Aorta (tissue), 5 donors: ENCODE measurements at regions not wholly inside any gene's neighbourhood (a gene's known extent, or its start where the extent isn't known, plus 50 kb on each side); places are given as distances from the start of the nearest gene placed in this dataset.
A peak's percentile ranks its signal among the peaks of the same experiment; 100 is the strongest.

ENCODE experiments used
- ATAC-seq: fragments of 200-7000 bp; cut with Tn5 transposase; one replicate; pipeline ENCODE4 v1.9.1; 2022; ENCODE audit warnings: moderate library complexity; ENCODE audit not compliant: low FRiP score
- DNase-seq, 2 donors: peaks; one replicate each; pipeline ENCODE4 v3.0.0-alpha.2; 2020
- H3K27ac ChIP-seq, 2 donors: one replicate each; pipeline ENCODE4 v1.5.1; 2013; ENCODE audit warnings: low read length in 2 of 2, mild to moderate bottlenecking in 2 of 2, moderate library complexity in 2 of 2, control low read depth in 1 of 2, inconsistent platforms in 1 of 2, low read depth in 1 of 2
- H3K27me3 ChIP-seq, 2 donors: one replicate each; pipeline ENCODE4 v1.6.1; 2013; ENCODE audit warnings: control low read depth in 1 of 2, low read length in 1 of 2, mild to moderate bottlenecking in 1 of 2, moderate library complexity in 1 of 2; ENCODE audit not compliant: insufficient read depth in 2 of 2, control insufficient read depth in 1 of 2
- H3K36me3 ChIP-seq, 2 donors: one replicate each; pipeline ENCODE4 v1.6.1; 2013; ENCODE audit warnings: control low read depth in 1 of 2, low read length in 1 of 2, mild to moderate bottlenecking in 1 of 2; ENCODE audit not compliant: insufficient read depth in 2 of 2, control insufficient read depth in 1 of 2
- H3K4me1 ChIP-seq, 2 donors: one replicate each; pipeline ENCODE4 v1.6.1; 2013; ENCODE audit warnings: low read length in 2 of 2, control low read depth in 1 of 2, mild to moderate bottlenecking in 1 of 2, moderate library complexity in 1 of 2; ENCODE audit not compliant: insufficient read depth in 2 of 2, control insufficient read depth in 1 of 2
- H3K4me3 ChIP-seq, 2 donors: one replicate each; pipeline ENCODE4 v1.5.1; 2013; ENCODE audit warnings: low read length in 2 of 2, control low read depth in 1 of 2, mild to moderate bottlenecking in 1 of 2
- H3K9me3 ChIP-seq: one replicate; pipeline ENCODE4 v1.6.1; 2013; ENCODE audit warnings: mild to moderate bottlenecking, low read length; ENCODE audit not compliant: control insufficient read depth
- WGBS, 2 donors: extraction: QIAGEN DNeasy Blood & Tissue Kit; methylation state at CpG; one replicate each; pipeline ENCODE4 v1.1.7; 2013; 5-methylcytosine and 5-hydroxymethylcytosine counted together
- intact Hi-C, 2 donors: fragments of 100-400 bp; cut with DNase I; formaldehyde crosslinking; loops; one replicate each; pipeline versions ENCODE4 v1.14.2 to v1.15.0; 2022
- donor health status: healthy with polysubstance abuse.
- donor health status: Bipolar disorder and iron deficiency.
- donor health status: DM: no; HTN: no; CAD: no.
- donor health status: DM: no; HTN: no; CAD: no.
- donor health status: DM: yes; HTN: yes; CAD: no.

- no peak for DNase-seq
- Histone ChIP-seq H3K4me3 (no peak overlapping the region), H3K27ac (no peak overlapping the region), H3K27me3 (no peaks in the 10 kb centered on the region), H3K4me1 (no peaks in the 10 kb centered on the region), H3K36me3 (no peaks in the 10 kb centered on the region), H3K9me3 (peaks cover 2% of the 10 kb centered on the region)
- intact Hi-C loops, result loop anchor here in 1 of 2 donors (10.0 kb wide), 1 partner anchor 192 kb away; no protein-coding TSS in a partner anchor
- ATAC-seq, result no peak
- 92 to 96% methylated on average over 16 of the region's 16 CpGs for WGBS, 2 donors
These were observed 253.5 kb downstream of the ACKR3 start for GRCh38 chr2:236823041-236823629.

DNA sequence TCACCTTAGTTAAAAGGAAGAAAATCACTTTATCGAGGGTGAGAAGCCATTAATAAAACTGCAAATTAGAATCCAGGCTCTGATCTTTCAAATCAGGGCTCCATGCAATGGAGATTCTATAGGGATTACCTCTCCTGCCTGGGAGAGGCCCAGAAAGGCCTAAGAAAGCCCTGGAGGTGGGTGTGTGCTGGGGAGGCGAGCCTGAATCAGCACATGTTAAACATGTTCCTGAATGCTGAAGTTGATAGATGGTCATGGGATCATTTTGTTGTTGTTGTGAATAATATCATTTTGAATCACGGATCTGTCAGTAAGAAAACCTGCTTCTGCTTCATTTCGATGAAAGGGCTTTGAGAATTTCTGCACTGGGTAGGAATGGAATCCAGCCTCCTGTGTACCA is 254.3 kb downstream of the ACKR3 start:
- Histone ChIP-seq H3K4me3 (no peak overlapping the region), H3K27ac (no peak overlapping the region), H3K9me3 (peaks cover 2% of the 10 kb centered on the region), H3K4me1 (no peaks in the 10 kb centered on the region), H3K36me3 (no peaks in the 10 kb centered on the region), H3K27me3 (no peaks in the 10 kb centered on the region)
- DNase-seq (no peak), ATAC-seq (no peak)
- intact Hi-C loops, result loop anchor here in 1 of 2 donors (10.0 kb wide), 1 partner anchor 191 kb away; no protein-coding TSS in a partner anchor
- 91 to 93% methylated on average over 4 of the region's 4 CpGs for WGBS, 2 donors

DNA sequence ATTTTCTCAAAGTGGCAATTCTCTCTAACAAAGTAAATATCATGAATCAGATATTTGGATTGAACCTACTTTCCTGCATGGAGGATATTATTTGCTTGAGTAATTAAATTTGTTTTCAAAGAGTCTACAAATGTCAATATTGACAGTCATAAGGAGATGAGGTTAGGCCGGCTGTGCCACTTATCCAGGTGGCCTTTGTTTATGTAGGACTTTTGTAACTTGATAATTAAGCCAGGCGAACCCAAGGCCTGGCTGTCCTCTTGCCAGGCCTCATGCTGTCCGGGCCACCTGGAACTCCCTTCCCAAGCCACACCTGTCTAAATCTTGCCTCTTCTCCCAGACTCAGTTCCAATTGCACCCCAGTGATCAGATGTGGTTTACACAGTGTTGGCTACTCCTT is 255.2 kb downstream of the ACKR3 start:
- no peaks in the 10 kb centered on the region for H3K36me3 ChIP-seq
- ATAC-seq (no peak), DNase-seq (no peak)
- H3K9me3 ChIP-seq, result peaks cover 2% of the 10 kb centered on the region
- 94 to 96% methylated on average over 3 of the region's 3 CpGs for WGBS, 2 donors
- no peaks in the 10 kb centered on the region for H3K27me3 ChIP-seq
- H3K4me1 ChIP-seq, result no peaks in the 10 kb centered on the region
- H3K4me3 ChIP-seq, result no peak overlapping the region
- H3K27ac ChIP-seq, result no peak overlapping the region
- intact Hi-C loops, result loop anchor here in 1 of 2 donors (10.0 kb wide), 1 partner anchor 190 kb away; no protein-coding TSS in a partner anchor

DNA sequence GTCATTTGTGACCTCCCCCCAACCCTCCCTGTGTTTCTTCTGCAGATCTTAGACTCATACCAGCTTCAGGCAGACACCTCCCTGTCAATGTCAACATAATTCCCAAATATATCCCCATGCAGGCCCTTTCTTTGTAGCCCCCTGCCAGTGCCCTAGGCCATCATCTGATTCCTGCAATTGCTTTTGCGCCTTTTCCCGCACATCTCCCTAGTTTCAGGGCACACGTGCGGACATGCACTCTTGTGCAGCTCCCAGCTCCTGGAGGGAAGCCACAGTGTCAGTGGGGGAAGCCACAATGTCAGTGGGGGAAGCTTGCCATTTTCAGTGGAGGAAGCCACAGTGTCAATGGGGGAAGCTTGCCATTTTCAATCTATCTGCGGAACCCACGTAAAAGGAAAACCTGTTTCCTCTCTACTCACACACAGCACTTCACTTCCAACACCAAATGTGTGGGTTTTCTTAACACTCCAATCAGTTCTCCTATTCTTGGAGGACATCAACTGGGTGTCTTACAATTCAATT is 256.4 kb downstream of the ACKR3 start:
- H3K27me3 ChIP-seq, result no peaks in the 10 kb centered on the region
- H3K4me3 ChIP-seq, result no peak overlapping the region
- no peak for DNase-seq
- 94 to 95% methylated on average over 6 of the region's 6 CpGs for WGBS, 2 donors
- peaks cover 2% of the 10 kb centered on the region for H3K9me3 ChIP-seq
- ATAC-seq, result no peak
- H3K27ac ChIP-seq, result no peak overlapping the region
- H3K4me1 ChIP-seq, result peaks cover 0 to 1% of the 10 kb centered on the region in 2 donors
- intact Hi-C loops, result loop anchor here in 1 of 2 donors (10.0 kb wide), 1 partner anchor 189 kb away; no protein-coding TSS in a partner anchor
- no peaks in the 10 kb centered on the region for H3K36me3 ChIP-seq

DNA sequence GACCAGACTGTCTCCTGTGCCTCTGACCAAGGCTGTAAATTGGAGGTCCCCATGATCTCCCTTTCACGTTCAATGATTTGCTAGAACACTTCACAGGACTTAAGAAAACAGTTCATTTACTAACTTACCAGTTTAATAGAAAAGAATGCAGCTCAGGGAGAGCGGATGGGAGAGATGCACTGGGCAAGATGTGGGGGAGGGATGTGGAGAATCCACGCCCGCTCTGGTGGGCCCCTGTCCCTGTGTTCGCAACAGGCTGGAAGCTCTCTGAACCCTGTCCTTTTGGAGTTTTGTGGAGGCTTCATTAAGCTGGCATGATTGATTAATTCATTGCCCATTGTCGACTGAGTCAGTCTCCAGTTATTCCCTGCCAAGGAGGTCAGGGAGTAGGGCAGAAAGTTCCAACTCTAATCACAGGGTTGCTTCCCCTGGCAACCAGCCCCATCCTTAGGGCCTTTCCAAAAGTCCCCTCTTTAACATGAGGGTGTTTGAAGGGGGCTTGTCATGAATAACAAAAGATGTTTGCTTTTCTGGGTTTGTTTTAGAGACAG is 257.1 kb downstream of the ACKR3 start:
- H3K27me3 ChIP-seq, result no peaks in the 10 kb centered on the region
- WGBS, 2 donors, result 82 to 83% methylated on average over 6 of the region's 6 CpGs
- H3K9me3 ChIP-seq, result peaks cover under 1% of the 10 kb centered on the region
- intact Hi-C loops, result loop anchor here in 1 of 2 donors (10.0 kb wide), 1 partner anchor 188 kb away; no protein-coding TSS in a partner anchor
- DNase-seq (no peak), ATAC-seq (no peak)
- no peak overlapping the region for H3K27ac ChIP-seq
- no peaks in the 10 kb centered on the region for H3K36me3 ChIP-seq
- peaks cover 0 to 3% of the 10 kb centered on the region in 2 donors for H3K4me1 ChIP-seq
- no peak overlapping the region for H3K4me3 ChIP-seq

- no peaks in the 10 kb centered on the region for H3K36me3 ChIP-seq
- DNase-seq (no peak), ATAC-seq (no peak)
- no peaks in the 10 kb centered on the region for H3K27me3 ChIP-seq
- intact Hi-C loops, result loop anchor here in 1 of 2 donors (10.0 kb wide), 1 partner anchor 187 kb away; no protein-coding TSS in a partner anchor
- 34 to 52% methylated on average over 3 of the region's 3 CpGs for WGBS, 2 donors
- H3K4me1 ChIP-seq, result peaks cover 0 to 3% of the 10 kb centered on the region in 2 donors
- H3K4me3 ChIP-seq, result no peak overlapping the region
- no peak overlapping the region for H3K27ac ChIP-seq
- no peaks in the 10 kb centered on the region for H3K9me3 ChIP-seq
These were observed 257.7 kb upstream of the COPS8 start for GRCh38 chr2:236827997-236828396.

- H3K4me1 ChIP-seq, result peaks cover 0 to 3% of the 10 kb centered on the region in 2 donors
- DNase-seq (no peak), ATAC-seq (no peak)
- H3K4me3 ChIP-seq, result no peak overlapping the region
- no peaks in the 10 kb centered on the region for H3K36me3 ChIP-seq
- H3K27ac ChIP-seq, result no peak overlapping the region
- H3K9me3 ChIP-seq, result no peaks in the 10 kb centered on the region
- intact Hi-C loops, result loop anchor here in 1 of 2 donors (10.0 kb wide), 1 partner anchor 186 kb away; no protein-coding TSS in a partner anchor
- H3K27me3 ChIP-seq, result no peaks in the 10 kb centered on the region
- 85 to 86% methylated on average over 2 of the region's 2 CpGs for WGBS, 2 donors
These were observed 256.9 kb upstream of the COPS8 start for GRCh38 chr2:236828820-236829219.

DNA sequence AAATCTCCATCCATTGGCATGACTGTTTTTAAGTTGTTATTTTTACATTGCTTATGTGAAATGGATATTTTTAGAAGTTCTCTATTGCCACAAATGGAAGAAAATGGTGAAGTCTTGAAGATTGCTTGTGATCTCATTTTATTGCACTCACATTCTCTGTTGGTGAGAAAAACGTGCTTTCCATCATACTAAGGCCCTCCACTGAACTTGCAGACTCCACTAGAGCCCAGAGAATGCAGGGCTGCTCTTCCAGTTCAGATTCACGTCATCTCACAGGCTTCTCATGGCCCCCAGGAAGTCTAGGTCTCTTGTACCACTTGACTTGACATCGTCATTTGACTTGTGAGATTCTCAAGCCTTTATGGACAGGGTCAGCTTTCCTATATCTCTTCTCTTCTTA is 254.8 kb upstream of the COPS8 start:
- no peaks in the 10 kb centered on the region for H3K27me3 ChIP-seq
- peaks cover 0 to 3% of the 10 kb centered on the region in 2 donors for H3K4me1 ChIP-seq
- 9 to 16% methylated on average over 3 of the region's 3 CpGs for WGBS, 2 donors
- H3K9me3 ChIP-seq, result no peaks in the 10 kb centered on the region
- intact Hi-C loops, result loop anchor here in 1 of 2 donors (5.0 kb wide), 1 partner anchor 189 kb away; no protein-coding TSS in a partner anchor
- ATAC-seq, result peak; percentile 53
- DNase-seq, result no peak
- H3K36me3 ChIP-seq, result no peaks in the 10 kb centered on the region
- H3K27ac ChIP-seq, result peak overlapping the region; percentile 33 to 47
- no peak overlapping the region for H3K4me3 ChIP-seq
